KOPT-K1 (cell line): ENCODE measurements at regions not wholly inside any gene's neighbourhood (a gene's known extent, or its start where the extent isn't known, plus 50 kb on each side); places are given as distances from the start of the nearest gene placed in this dataset.

Experiments
- H3K27ac ChIP-seq: fragments of 200-600 bp; sonication (generic); 2 replicates; pipeline ENCODE4 v1.5.1; 2016; ENCODE audit warnings: antibody characterized with exemption, mild to moderate bottlenecking, low read depth, low read length; ENCODE audit not compliant: poor library complexity, severe bottlenecking
- H3K36me3 ChIP-seq: fragments of 200-600 bp; sonication (generic); 2 replicates; pipeline ENCODE4 v1.5.1; 2017; ENCODE audit warnings: antibody characterized with exemption, mild to moderate bottlenecking, low read length, moderate library complexity; ENCODE audit not compliant: insufficient read depth
- H3K9me3 ChIP-seq: fragments of 200-600 bp; sonication (generic); 2 replicates; pipeline ENCODE4 v1.5.1; 2017; ENCODE audit warnings: antibody characterized with exemption, low read length, mild to moderate bottlenecking; ENCODE audit not compliant: insufficient read depth, poor library complexity, severe bottlenecking

- no peaks in the 10 kb centered on the region for H3K36me3 ChIP-seq
- H3K27ac ChIP-seq: no peak overlapping the region
- H3K9me3 ChIP-seq: no peaks in the 10 kb centered on the region
These were observed 88.1 kb downstream of the HDGFL1 start for GRCh38 chr6:22657352-22657980.

GRCh38 chr6:22658183-22658582 lies 88.8 kb downstream of the HDGFL1 start:
- no peaks in the 10 kb centered on the region for H3K9me3 ChIP-seq
- H3K36me3 ChIP-seq: no peaks in the 10 kb centered on the region
- no peak overlapping the region for H3K27ac ChIP-seq

- H3K36me3 ChIP-seq: no peaks in the 10 kb centered on the region
- no peaks in the 10 kb centered on the region for H3K9me3 ChIP-seq
- H3K27ac ChIP-seq: no peak overlapping the region
These were observed 89.6 kb downstream of the HDGFL1 start for GRCh38 chr6:22658934-22659333.

- Histone ChIP-seq H3K36me3 (no peaks in the 10 kb centered on the region), H3K9me3 (no peaks in the 10 kb centered on the region), H3K27ac (no peak overlapping the region)
These were observed 95.6 kb downstream of the HDGFL1 start for GRCh38 chr6:22664968-22665367.

- no peak overlapping the region for H3K27ac ChIP-seq
- H3K9me3 ChIP-seq: no peaks in the 10 kb centered on the region
- H3K36me3 ChIP-seq: no peaks in the 10 kb centered on the region
These were observed 96.7 kb downstream of the HDGFL1 start for GRCh38 chr6:22666021-22666420.

- H3K36me3 ChIP-seq: no peaks in the 10 kb centered on the region
- no peak overlapping the region for H3K27ac ChIP-seq
- no peaks in the 10 kb centered on the region for H3K9me3 ChIP-seq
These were observed 97.2 kb downstream of the HDGFL1 start for GRCh38 chr6:22666586-22666985.

- H3K27ac ChIP-seq: no peak overlapping the region
- no peaks in the 10 kb centered on the region for H3K9me3 ChIP-seq
- H3K36me3 ChIP-seq: no peaks in the 10 kb centered on the region
These were observed 98.5 kb downstream of the HDGFL1 start for GRCh38 chr6:22667855-22668254.

- Histone ChIP-seq H3K9me3 (no peaks in the 10 kb centered on the region), H3K27ac (no peak overlapping the region), H3K36me3 (no peaks in the 10 kb centered on the region)
These were observed 98.9 kb downstream of the HDGFL1 start for GRCh38 chr6:22668307-22668706.

- Histone ChIP-seq H3K9me3 (no peaks in the 10 kb centered on the region), H3K36me3 (no peaks in the 10 kb centered on the region), H3K27ac (no peak overlapping the region)
These were observed 99.4 kb downstream of the HDGFL1 start for GRCh38 chr6:22668717-22669116.

- Histone ChIP-seq H3K36me3 (no peaks in the 10 kb centered on the region), H3K9me3 (no peaks in the 10 kb centered on the region), H3K27ac (no peak overlapping the region)
These were observed 101.2 kb downstream of the HDGFL1 start for GRCh38 chr6:22670605-22671004.

GRCh38 chr6:22673474-22673873 lies 104.1 kb downstream of the HDGFL1 start:
- H3K36me3 ChIP-seq: no peaks in the 10 kb centered on the region
- H3K9me3 ChIP-seq: no peaks in the 10 kb centered on the region

GRCh38 chr6:22680950-22681349 lies 111.6 kb downstream of the HDGFL1 start:
- Histone ChIP-seq H3K27ac (no peak overlapping the region), H3K9me3 (no peaks in the 10 kb centered on the region), H3K36me3 (no peaks in the 10 kb centered on the region)

More at GRCh38 chr6:22673474-22673873, 104.1 kb downstream of the HDGFL1 start:
- no peak overlapping the region for H3K27ac ChIP-seq

GRCh38 chr6:22681761-22682160 lies 112.4 kb downstream of the HDGFL1 start:
- H3K36me3 ChIP-seq: no peaks in the 10 kb centered on the region
- H3K9me3 ChIP-seq: no peaks in the 10 kb centered on the region
- no peak overlapping the region for H3K27ac ChIP-seq

GRCh38 chr6:22682979-22683378 lies 113.6 kb downstream of the HDGFL1 start:
- Histone ChIP-seq H3K9me3 (no peaks in the 10 kb centered on the region), H3K27ac (no peak overlapping the region), H3K36me3 (no peaks in the 10 kb centered on the region)

- no peaks in the 10 kb centered on the region for H3K9me3 ChIP-seq
- no peak overlapping the region for H3K27ac ChIP-seq
- no peaks in the 10 kb centered on the region for H3K36me3 ChIP-seq
These were observed 121.1 kb downstream of the HDGFL1 start for GRCh38 chr6:22690446-22690845.

- no peak overlapping the region for H3K27ac ChIP-seq
- H3K9me3 ChIP-seq: no peaks in the 10 kb centered on the region
- no peaks in the 10 kb centered on the region for H3K36me3 ChIP-seq
These were observed 124.8 kb downstream of the HDGFL1 start for GRCh38 chr6:22694092-22694724.
